HCT116 (cell line): ENCODE measurements at regions not wholly inside any gene's neighbourhood (a gene's known extent, or its start where the extent isn't known, plus 50 kb on each side); places are given as distances from the start of the nearest gene placed in this dataset.
"Not testable (repeated sequence)": the region's sequence is repeated elsewhere in the genome, so short reads cannot be mapped to it uniquely, and the experiment has no call there.

Experiments used
- ATAC-seq: fragments of 200-7000 bp; cut with Tn5 transposase; 2 replicates; pipeline ENCODE4 v1.9.1; 2020; ENCODE audit warnings: mild to moderate bottlenecking, moderate library complexity
- BruUV-seq: library from RNA; stranded (reverse); fragments of 400-500 nt; replicated peaks from 2 replicates; lab custom pipeline; 2021; lab: Mats Ljungman, UMichigan
- CTCF ChIA-PET: fragments of 300-600 bp; sonication (Branson Sonifier 250); formaldehyde crosslinking; loops from one replicate; lab custom pipeline; 2021; ENCODE audit warnings: antibody characterized with exemption; lab: Charles Lee
- POLR2A ChIA-PET: fragments of 300-600, 350-600 bp; sonication (Branson Sonifier 250); formaldehyde crosslinking; loops from one replicate; lab custom pipeline; 2021; ENCODE audit warnings: antibody characterized with exemption; lab: Charles Lee
- RAD21 ChIA-PET, 2 experiments: fragments of 300-600 bp; sonication (Branson Sonifier 250); formaldehyde crosslinking; loops; one replicate each; lab custom pipeline; 2023; ENCODE audit warnings: low total read pairs in 2 of 2; ENCODE audit not compliant: uncharacterized antibody in 2 of 2, unreplicated experiment in 2 of 2, low non-redundant PET in 1 of 2; lab: Charles Lee
- DNase-seq: peaks from one replicate; pipeline ENCODE4 v3.0.0-alpha.2; 2010; ENCODE audit warnings: low read depth, low spot score
- H2AFZ ChIP-seq: fragments of 200-600 bp; shearing (Covaris generic), sonication (generic); 2 replicates; pipeline ENCODE4 v1.6.1; 2017; ENCODE audit warnings: low read depth, mixed run types, mixed read lengths, antibody characterized with exemption, low read length; ENCODE audit not compliant: poor library complexity, severe bottlenecking
- H3K27ac ChIP-seq: 2 replicates; pipeline ENCODE4 v1.5.1; 2012; ENCODE audit warnings: low read depth, low read length
- H3K27me3 ChIP-seq: fragments of 200-600 bp; sonication (generic); 2 replicates; pipeline ENCODE4 v1.6.1; 2016; ENCODE audit warnings: mixed run types, low read length, mixed read lengths; ENCODE audit not compliant: insufficient read depth
- H3K36me3 ChIP-seq, 2 experiments: fragments of 200-500 bp in 1 of 2; fragments of 200-600 bp in 1 of 2; sonication (Bioruptor generic) in 1 of 2; sonication (generic) in 1 of 2; 2 replicates each; pipeline versions ENCODE4 v1.5.1 to v1.6.1; 2014 to 2016; ENCODE audit warnings: low read length in 2 of 2, inconsistent platforms in 1 of 2, mixed read lengths in 1 of 2, mixed run types in 1 of 2; ENCODE audit not compliant: insufficient read depth in 2 of 2, control insufficient read depth in 1 of 2
- H3K4me1 ChIP-seq, 2 experiments: fragments of 200-600 bp in 1 of 2; sonication (generic) in 1 of 2; 2 replicates each; pipeline versions ENCODE4 v1.5.1 to v1.6.1; 2012 to 2017; ENCODE audit warnings: low read length in 2 of 2, inconsistent platforms in 1 of 2, mild to moderate bottlenecking in 1 of 2, mixed read lengths in 1 of 2, mixed run types in 1 of 2, moderate library complexity in 1 of 2; ENCODE audit not compliant: insufficient read depth in 2 of 2, control insufficient read depth in 1 of 2
- H3K4me2 ChIP-seq: fragments of 200-600 bp; sonication (generic); 2 replicates; pipeline ENCODE4 v1.6.1; 2017; ENCODE audit warnings: mixed run types, low read length, mixed read lengths
- H3K4me3 ChIP-seq, 2 experiments: fragments of 200-600 bp in 1 of 2; sonication (generic) in 1 of 2; replicated peaks in 1 of 2; 2 replicates each; pipeline ENCODE4 v1.5.1; 2011 to 2016; ENCODE audit warnings: low read length in 2 of 2, control low read depth in 1 of 2, low read depth in 1 of 2, mild to moderate bottlenecking in 1 of 2, mixed read lengths in 1 of 2, mixed run types in 1 of 2
- H3K79me2 ChIP-seq: fragments of 200-600 bp; sonication (generic); 2 replicates; pipeline ENCODE4 v1.6.1; 2017; ENCODE audit warnings: mild to moderate bottlenecking, mixed run types, low read length, moderate library complexity, mixed read lengths; ENCODE audit not compliant: insufficient read depth
- H3K9ac ChIP-seq: fragments of 200-600 bp; sonication (generic); 2 replicates; pipeline ENCODE4 v1.6.1; 2016; ENCODE audit warnings: low read length, mixed read lengths
- H3K9me2 ChIP-seq: fragments of 200-600 bp; sonication (generic), shearing (Covaris generic); 2 replicates; pipeline ENCODE4 v1.6.1; 2017; ENCODE audit warnings: mixed run types, mild to moderate bottlenecking, moderate library complexity; ENCODE audit not compliant: insufficient read depth
- H3K9me3 ChIP-seq, 2 experiments: fragments of 200-500 bp in 1 of 2; fragments of 200-600 bp in 1 of 2; sonication (Bioruptor generic) in 1 of 2; sonication (generic) in 1 of 2; 2 replicates each; pipeline ENCODE4 v1.6.1; 2014 to 2017; ENCODE audit warnings: low read length in 2 of 2, mixed read lengths in 2 of 2, inconsistent platforms in 1 of 2, low read depth in 1 of 2, mild to moderate bottlenecking in 1 of 2, mixed run types in 1 of 2, moderate library complexity in 1 of 2; ENCODE audit not compliant: control insufficient read depth in 1 of 2, insufficient read depth in 1 of 2
- H4K20me1 ChIP-seq: fragments of 200-600 bp; sonication (generic), shearing (Covaris generic); 2 replicates; pipeline ENCODE4 v1.6.1; 2017; ENCODE audit warnings: mixed run types, mild to moderate bottlenecking, moderate library complexity; ENCODE audit not compliant: insufficient read depth
- ELF1 ChIP-seq: IDR thresholded peaks from 2 replicates; pipeline ENCODE4 v1.6.1; 2012; ENCODE audit warnings: low read depth, borderline replicate concordance
- EZH2 ChIP-seq: fragments of 200-600 bp; sonication (generic); IDR thresholded peaks from 2 replicates; pipeline ENCODE4 v1.6.1; 2017; ENCODE audit warnings: antibody characterized with exemption, mixed run types
- EZH2phosphoT487 ChIP-seq: fragments of 200-600 bp; IDR thresholded peaks from 2 replicates; pipeline ENCODE4 v1.6.1; 2018; ENCODE audit warnings: antibody characterized with exemption, borderline replicate concordance
- JUND ChIP-seq: IDR thresholded peaks from 2 replicates; pipeline ENCODE4 v1.6.1; 2012
- POLR2AphosphoS5 ChIP-seq: IDR thresholded peaks from 2 replicates; pipeline ENCODE4 v1.6.1; 2011; ENCODE audit warnings: mild to moderate bottlenecking, low read depth, low read length, moderate library complexity
- SIN3A ChIP-seq: IDR thresholded peaks from 2 replicates; pipeline ENCODE4 v1.6.1; 2012; ENCODE audit warnings: low read depth
- TCF7L2 ChIP-seq: IDR thresholded peaks from 2 replicates; pipeline ENCODE4 v1.7.0; 2011; ENCODE audit warnings: borderline replicate concordance, inconsistent platforms; ENCODE audit not compliant: insufficient read depth, insufficient read length; ENCODE audit errors: extremely low read depth
- YY1 ChIP-seq: IDR thresholded peaks from 2 replicates; pipeline ENCODE4 v1.6.1; 2011; ENCODE audit warnings: low read length, low read depth, moderate library complexity, mild to moderate bottlenecking; ENCODE audit not compliant: insufficient replicate concordance; ENCODE audit errors: extremely low read depth
- intact Hi-C: fragments of 100-400 bp; cut with micrococcal nuclease; formaldehyde crosslinking; loops from 2 replicates; pipeline ENCODE4 v1.10.0; 2022
- TF ChIP-seq, protein P1 (sequence below): IDR thresholded peaks from 2 replicates; pipeline ENCODE4 v1.6.1; 2012
- TF ChIP-seq, protein P2 (sequence below): IDR thresholded peaks from 2 replicates; pipeline ENCODE4 v1.6.1; 2011; ENCODE audit warnings: mild to moderate bottlenecking, low read length, moderate library complexity; ENCODE audit not compliant: insufficient replicate concordance; ENCODE audit errors: extremely low read depth
- TF ChIP-seq, protein P3 (sequence below): IDR thresholded peaks from 2 replicates; pipeline ENCODE4 v1.6.1; 2012

DNA sequence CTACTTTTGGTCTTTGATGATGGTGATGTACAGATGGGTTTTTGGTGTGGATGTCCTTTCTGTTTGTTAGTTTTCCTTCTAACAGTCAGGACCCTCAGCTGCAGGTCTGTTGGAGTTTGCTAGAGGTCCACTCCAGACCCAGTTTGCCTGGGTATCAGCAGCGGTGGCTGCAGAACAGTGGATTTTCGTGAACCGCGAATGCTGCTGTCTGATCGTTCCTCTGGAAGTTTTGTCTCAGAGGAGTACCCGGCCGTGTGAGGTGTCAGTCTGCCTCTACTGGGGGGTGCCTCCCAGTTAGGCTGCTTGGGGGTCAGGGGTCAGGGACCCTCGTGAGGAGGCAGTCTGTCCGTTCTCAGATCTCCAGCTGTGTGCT lies 56.6 kb upstream of the TNFAIP8 start:
- BruUV-seq, H3K79me2 ChIP-seq, CTCF ChIA-PET, DNase-seq, H3K27ac ChIP-seq, RAD21 ChIA-PET, H3K27me3 ChIP-seq, ATAC-seq, H3K9me3 ChIP-seq, H3K36me3 ChIP-seq, POLR2A ChIA-PET, H2AFZ ChIP-seq, H3K4me2 ChIP-seq, H3K9ac ChIP-seq, H3K4me3 ChIP-seq, H4K20me1 ChIP-seq, H3K9me2 ChIP-seq, intact Hi-C loops: not testable (repeated sequence)
- peaks cover 18 to 27% of the 10 kb centered on the region in 2 experiments for H3K4me1 ChIP-seq

DNA sequence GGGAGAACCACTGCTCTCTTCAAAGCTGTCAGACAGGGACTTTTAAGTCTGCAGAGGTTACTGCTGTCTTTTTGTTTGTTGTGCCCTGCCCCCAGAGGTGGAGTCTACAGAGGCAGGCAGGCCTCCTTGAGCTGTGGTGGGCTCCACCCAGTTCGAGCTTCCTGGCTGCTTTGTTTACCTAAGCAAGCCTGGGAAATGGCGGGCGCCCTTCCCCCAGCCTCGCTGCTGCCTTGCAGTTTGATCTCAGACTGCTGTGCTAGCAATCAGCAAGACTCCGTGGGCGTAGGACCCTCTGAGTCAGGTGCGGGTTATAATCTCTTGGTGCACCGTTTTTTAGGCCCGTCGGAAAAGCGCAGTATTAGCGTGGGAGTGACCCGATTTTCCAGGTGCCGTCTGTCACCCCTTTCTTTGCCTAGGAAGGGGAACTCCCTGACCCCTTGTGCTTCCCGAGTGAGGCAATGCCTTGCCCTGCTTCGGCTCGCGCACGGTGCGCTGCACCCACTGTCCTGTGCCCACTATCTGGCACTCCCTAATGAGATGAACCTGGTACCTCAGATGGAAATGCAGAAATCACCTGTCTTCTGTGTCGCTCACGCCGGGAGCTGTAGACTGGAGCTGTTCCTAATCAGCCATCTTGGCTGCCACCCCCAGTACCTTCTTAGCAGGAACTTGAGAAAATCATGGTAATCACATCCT lies 56.1 kb upstream of the TNFAIP8 start:
- H3K9ac ChIP-seq, H3K27me3 ChIP-seq, CTCF ChIA-PET, H3K4me2 ChIP-seq, RAD21 ChIA-PET, intact Hi-C loops, H3K36me3 ChIP-seq, H3K9me2 ChIP-seq, H3K9me3 ChIP-seq, ATAC-seq, H2AFZ ChIP-seq, H3K4me3 ChIP-seq, POLR2A ChIA-PET, H4K20me1 ChIP-seq, DNase-seq, H3K79me2 ChIP-seq, H3K27ac ChIP-seq, BruUV-seq: not testable (repeated sequence)
- peaks cover 24 to 30% of the 10 kb centered on the region in 2 experiments for H3K4me1 ChIP-seq

DNA sequence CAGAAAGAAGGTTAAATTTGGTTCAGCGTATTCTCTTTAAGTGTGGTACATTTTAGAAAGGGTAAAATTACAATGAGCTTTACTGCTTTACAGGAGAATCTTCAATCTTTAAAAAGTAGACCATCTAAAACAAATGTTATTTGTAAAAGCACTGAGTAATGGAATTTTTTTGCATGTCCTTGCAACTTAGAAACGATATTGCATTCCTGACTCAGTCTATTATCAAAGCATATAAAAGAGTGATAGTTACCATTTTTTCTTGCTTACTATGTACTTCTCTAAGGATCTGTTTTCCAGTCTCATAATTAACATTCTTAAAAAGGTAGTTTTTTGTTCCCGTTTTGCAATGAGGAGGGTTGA lies 55.5 kb upstream of the TNFAIP8 start:
- no peaks in the 10 kb centered on the region for H3K79me2 ChIP-seq
- no peaks in the 10 kb centered on the region for H3K9me3 ChIP-seq
- intact Hi-C loops: no loop called here
- H4K20me1 ChIP-seq: no peaks in the 10 kb centered on the region
- no peaks in the 10 kb centered on the region for H3K9me2 ChIP-seq
- no peak overlapping the region for H2AFZ ChIP-seq
- POLR2A ChIA-PET: no interaction called here
- no peak for ATAC-seq
- no peak overlapping the region for H3K4me3 ChIP-seq
- H3K9ac ChIP-seq: no peak overlapping the region
- no peak overlapping the region for H3K27ac ChIP-seq
- peaks cover 26 to 30% of the 10 kb centered on the region in 2 experiments for H3K4me1 ChIP-seq
- no peak overlapping the region for H3K4me2 ChIP-seq
- no TSS peak for BruUV-seq
- no peaks in the 10 kb centered on the region for H3K27me3 ChIP-seq
- no peaks in the 10 kb centered on the region for H3K36me3 ChIP-seq
- CTCF ChIA-PET: no interaction called here
- RAD21 ChIA-PET: no interaction called here
- DNase-seq: no peak
- TF ChIP-seq JUND (no peak), ELF1 (no peak), EZH2phosphoT487 (no peak), SIN3A (no peak), EZH2 (no peak), POLR2AphosphoS5 (no peak), YY1 (no peak), TCF7L2 (no peak)
- TF ChIP-seq, protein P1, sequence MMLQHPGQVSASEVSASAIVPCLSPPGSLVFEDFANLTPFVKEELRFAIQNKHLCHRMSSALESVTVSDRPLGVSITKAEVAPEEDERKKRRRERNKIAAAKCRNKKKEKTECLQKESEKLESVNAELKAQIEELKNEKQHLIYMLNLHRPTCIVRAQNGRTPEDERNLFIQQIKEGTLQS: no peak
- TF ChIP-seq, protein P2, sequence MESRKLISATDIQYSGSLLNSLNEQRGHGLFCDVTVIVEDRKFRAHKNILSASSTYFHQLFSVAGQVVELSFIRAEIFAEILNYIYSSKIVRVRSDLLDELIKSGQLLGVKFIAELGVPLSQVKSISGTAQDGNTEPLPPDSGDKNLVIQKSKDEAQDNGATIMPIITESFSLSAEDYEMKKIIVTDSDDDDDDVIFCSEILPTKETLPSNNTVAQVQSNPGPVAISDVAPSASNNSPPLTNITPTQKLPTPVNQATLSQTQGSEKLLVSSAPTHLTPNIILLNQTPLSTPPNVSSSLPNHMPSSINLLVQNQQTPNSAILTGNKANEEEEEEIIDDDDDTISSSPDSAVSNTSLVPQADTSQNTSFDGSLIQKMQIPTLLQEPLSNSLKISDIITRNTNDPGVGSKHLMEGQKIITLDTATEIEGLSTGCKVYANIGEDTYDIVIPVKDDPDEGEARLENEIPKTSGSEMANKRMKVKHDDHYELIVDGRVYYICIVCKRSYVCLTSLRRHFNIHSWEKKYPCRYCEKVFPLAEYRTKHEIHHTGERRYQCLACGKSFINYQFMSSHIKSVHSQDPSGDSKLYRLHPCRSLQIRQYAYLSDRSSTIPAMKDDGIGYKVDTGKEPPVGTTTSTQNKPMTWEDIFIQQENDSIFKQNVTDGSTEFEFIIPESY: no peak
- TF ChIP-seq, protein P3, sequence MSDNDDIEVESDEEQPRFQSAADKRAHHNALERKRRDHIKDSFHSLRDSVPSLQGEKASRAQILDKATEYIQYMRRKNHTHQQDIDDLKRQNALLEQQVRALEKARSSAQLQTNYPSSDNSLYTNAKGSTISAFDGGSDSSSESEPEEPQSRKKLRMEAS: no peak
